ENCODE measurements at regions not wholly inside any gene's neighbourhood (a gene's known extent, or its start where the extent isn't known, plus 50 kb on each side); places are given as distances from the start of the nearest gene placed in this dataset.

- peaks cover 27% of the 10 kb centered on the region for H3K9me3 ChIP-seq (ENCODE audit: insufficient read depth, low read depth, low read length)
- peaks cover 31% of the 10 kb centered on the region for H3K9me3 Mint-ChIP-seq (ENCODE audit: unreplicated experiment)
- no peak for FAIRE-seq
These were observed 221.2 kb downstream of the SNRPN start for GRCh38 chr15:25175789-25176615.

GRCh38 chr15:25176616-25176923 lies 221.8 kb downstream of the SNRPN start:
- Histone ChIP-seq H3K9ac (ENCODE audit: low read length) (no peak overlapping the region), H3K27ac (ENCODE audit: low read depth, low read length) (no peak overlapping the region), H3K4me1 (ENCODE audit: insufficient read depth, low read length) (no peaks in the 10 kb centered on the region), H3K4me2 (ENCODE audit: low read length) (no peak overlapping the region), H3K79me2 (ENCODE audit: insufficient read depth, low read length) (no peaks in the 10 kb centered on the region), H4K20me1 (ENCODE audit: insufficient read depth, low read length) (no peaks in the 10 kb centered on the region), H2AFZ (ENCODE audit: low read depth, low read length) (no peak overlapping the region), H3K27me3 (ENCODE audit: insufficient read depth, low read length) (no peaks in the 10 kb centered on the region), H3K9me3 (ENCODE audit: insufficient read depth, low read depth, low read length) (peaks cover 25% of the 10 kb centered on the region), H3K36me3 (ENCODE audit: insufficient read depth, low read length) (no peaks in the 10 kb centered on the region), H3K4me3 (ENCODE audit: insufficient read depth, low read depth, low read length) (no peak overlapping the region)
- Mint-ChIP-seq H3K4me3 (ENCODE audit: unreplicated experiment) (no peak overlapping the region), H3K9me3 (ENCODE audit: unreplicated experiment) (peaks cover 31% of the 10 kb centered on the region), H3K27ac (ENCODE audit: unreplicated experiment) (no peak overlapping the region), H3K4me1 (ENCODE audit: low read depth, unreplicated experiment) (no peaks in the 10 kb centered on the region), H3K27me3 (ENCODE audit: low read depth, unreplicated experiment) (no peaks in the 10 kb centered on the region), H3K36me3 (ENCODE audit: low read depth, unreplicated experiment) (peaks cover 4% of the 10 kb centered on the region)
- no peak for DNase-seq (ENCODE audit: low read depth)
- FAIRE-seq = no peak
- no peak for TF ChIP-seq CTCF (IDR thresholded peaks at IDR 0.05; ENCODE audit: insufficient read depth, low read depth, low read length)

More at GRCh38 chr15:25175789-25176615, 221.2 kb downstream of the SNRPN start:
- Mint-ChIP-seq H3K27ac (ENCODE audit: unreplicated experiment) (no peak overlapping the region), H3K4me3 (ENCODE audit: unreplicated experiment) (no peak overlapping the region), H3K36me3 (ENCODE audit: low read depth, unreplicated experiment) (peaks cover 4% of the 10 kb centered on the region), H3K27me3 (ENCODE audit: low read depth, unreplicated experiment) (no peaks in the 10 kb centered on the region), H3K4me1 (ENCODE audit: low read depth, unreplicated experiment) (no peaks in the 10 kb centered on the region)
- Histone ChIP-seq H3K36me3 (ENCODE audit: insufficient read depth, low read length) (no peaks in the 10 kb centered on the region), H3K4me2 (ENCODE audit: low read length) (no peak overlapping the region), H3K4me1 (ENCODE audit: insufficient read depth, low read length) (no peaks in the 10 kb centered on the region), H2AFZ (ENCODE audit: low read depth, low read length) (no peak overlapping the region), H4K20me1 (ENCODE audit: insufficient read depth, low read length) (no peaks in the 10 kb centered on the region), H3K9ac (ENCODE audit: low read length) (no peak overlapping the region), H3K79me2 (ENCODE audit: insufficient read depth, low read length) (no peaks in the 10 kb centered on the region), H3K27me3 (ENCODE audit: insufficient read depth, low read length) (no peaks in the 10 kb centered on the region), H3K4me3 (ENCODE audit: insufficient read depth, low read depth, low read length) (no peak overlapping the region), H3K27ac (ENCODE audit: low read depth, low read length) (no peak overlapping the region)
- TF ChIP-seq CTCF (IDR thresholded peaks at IDR 0.05; ENCODE audit: insufficient read depth, low read depth, low read length) (no peak), EZH2 (IDR thresholded peaks at IDR 0.05; ENCODE audit: insufficient read depth, low read length) (no peak)
- DNase-seq (ENCODE audit: low read depth) = no peak

All from astrocyte (in vitro differentiated cells and primary cell).